NCI-H1048 (cell line): ENCODE measurements at regions not wholly inside any gene's neighbourhood (a gene's known extent, or its start where the extent isn't known, plus 50 kb on each side); places are given as distances from the start of the nearest gene placed in this dataset.

ENCODE experiments used
- DNase-seq: peaks from one replicate; lab custom pipeline; 2025; lab: John Stamatoyannopoulos, UW

DNA sequence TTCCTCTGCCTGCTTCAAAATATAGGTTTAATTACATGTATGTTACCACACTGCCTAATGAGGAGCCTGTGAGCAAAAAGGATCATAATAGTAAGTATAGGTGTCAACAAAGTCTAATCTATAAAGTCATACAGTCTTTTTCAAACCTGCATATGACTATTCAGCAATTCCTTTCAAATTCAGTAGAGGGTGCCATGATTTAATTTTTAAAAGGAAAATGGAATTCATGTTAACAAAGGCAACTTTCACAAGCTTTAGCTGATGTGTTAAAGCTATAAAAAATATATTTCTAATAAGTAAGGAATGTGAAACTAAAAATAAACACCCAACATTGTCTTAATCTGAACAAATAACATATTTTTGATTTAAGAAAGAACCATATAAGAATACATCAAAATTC, 52.1 kb downstream of the MPP7 start:
- no peak for DNase-seq

DNA sequence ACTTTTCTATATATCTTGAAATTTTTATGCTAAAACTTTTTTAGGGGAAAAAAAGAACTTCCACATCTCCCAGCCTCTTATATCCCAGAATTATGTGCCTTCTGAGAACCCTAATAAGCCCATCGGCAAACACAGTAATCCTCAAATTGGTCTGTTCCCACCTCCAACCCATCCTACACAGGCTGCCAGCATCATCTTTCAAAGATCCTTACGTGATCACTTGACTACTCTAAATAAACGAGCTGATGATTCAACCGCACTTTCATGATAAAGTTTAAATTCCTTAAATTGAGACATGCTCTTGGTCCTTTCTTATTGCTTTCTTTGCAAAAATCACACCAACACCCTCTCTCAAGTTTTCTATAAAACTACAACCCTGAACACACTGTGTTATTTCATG, 52.5 kb downstream of the MPP7 start:
- no peak for DNase-seq

DNA sequence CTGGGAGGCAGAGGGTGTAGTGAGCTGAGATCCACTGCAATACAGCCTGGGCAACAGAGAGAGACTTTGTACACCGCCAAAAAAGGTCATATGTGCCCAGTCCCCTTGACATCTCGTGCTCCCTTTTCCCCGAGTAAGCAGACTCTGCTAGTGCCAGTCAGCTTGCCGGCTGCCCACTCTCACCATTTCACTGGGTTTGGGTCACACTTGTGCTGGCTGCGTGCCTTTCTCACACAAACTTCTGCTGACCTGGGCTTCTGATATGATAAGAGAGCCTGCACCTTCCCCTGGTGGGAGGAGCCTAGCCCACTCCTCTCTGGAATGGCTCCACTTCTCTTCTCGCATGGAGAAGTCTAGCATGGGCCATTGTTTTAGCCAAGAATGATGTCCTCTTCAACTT, 53.4 kb downstream of the MPP7 start:
- DNase-seq = no peak

DNA sequence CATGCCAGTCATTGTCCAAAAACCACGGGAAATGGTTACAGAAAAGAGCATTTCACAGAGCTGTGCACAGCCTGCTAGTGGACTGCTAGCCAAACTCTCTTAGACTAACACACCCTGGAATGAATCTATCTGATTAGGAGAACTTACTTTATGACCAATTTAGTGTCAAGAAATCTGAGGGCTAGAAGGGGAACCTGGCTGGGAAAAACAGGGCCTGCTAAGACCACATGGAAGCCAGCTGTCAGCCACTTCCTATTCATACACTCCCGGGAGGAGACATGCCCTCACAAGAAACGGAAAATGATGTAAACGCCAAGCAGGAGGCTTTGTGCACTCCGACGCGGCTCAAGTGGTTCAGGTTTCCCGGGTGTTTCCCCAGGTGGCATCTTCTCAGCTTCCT, 54.8 kb downstream of the MPP7 start:
- no peak for DNase-seq

DNA sequence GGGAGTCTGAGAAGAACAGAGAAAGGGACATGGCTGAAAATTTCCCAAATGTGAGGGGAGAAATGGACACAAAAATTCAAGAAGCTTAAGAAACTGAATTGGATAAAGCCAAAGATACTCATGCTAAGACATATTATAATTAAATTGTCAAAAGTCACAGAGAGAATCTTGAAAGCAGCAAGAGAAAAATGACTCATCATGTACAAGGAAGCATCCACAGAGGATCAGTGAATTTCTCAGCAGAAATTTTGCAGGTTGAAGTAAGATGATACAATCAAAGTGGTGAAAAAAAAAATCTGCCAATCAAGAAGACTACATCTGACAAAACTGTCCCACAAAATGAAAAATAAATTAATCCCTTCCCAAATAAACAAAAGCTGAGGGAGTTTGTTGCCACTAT, 56.8 kb downstream of the MPP7 start:
- DNase-seq = no peak

DNA sequence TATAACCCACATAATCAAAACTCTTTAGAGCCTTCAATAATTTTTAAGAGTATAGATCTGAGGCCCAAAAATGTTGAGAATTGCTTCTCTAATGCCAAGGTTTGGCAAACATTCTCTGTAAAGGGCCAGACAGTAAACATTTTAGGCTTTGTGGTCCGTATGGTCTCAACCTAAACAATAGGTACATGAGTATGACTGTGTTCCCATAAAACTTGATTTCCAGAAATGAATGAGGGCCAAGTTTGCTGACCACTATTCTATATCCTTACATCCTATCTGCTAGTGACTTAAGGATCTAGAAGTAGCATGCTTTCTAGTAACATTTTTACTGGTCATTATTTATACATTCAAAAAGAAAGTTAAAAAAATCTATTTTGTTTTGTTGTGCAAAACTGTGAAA, 58.9 kb downstream of the MPP7 start:
- no peak for DNase-seq

DNA sequence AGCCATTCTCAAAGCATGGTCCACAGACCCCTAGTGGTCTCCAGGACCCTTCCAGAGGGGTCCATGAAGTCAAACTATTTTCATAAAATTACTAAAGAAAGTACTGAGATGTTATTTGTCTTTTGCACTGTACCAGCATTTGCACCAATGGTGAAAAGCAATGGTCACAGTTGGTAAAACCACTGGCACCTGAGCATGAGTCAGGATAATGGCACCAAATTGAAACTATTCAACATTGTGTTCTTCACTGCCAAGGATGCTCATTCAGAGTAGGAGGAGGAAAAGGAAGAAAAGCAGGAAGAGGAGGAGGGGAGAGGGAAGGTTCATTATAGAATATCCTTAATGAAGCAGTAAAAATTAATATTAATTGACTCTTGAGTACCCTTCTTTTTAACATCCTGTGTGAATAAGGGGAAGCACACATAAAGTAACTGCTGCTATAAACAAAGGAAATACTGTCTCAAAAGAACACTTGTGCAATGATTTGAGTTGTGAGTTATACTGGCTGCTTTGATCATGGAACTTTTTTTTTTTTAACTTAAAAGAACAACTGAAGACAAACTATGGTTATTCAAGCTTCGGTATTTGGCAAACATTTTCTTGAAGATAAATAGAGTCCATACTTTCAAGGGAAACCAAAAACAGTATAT, 60.2 kb downstream of the MPP7 start:
- DNase-seq = no peak

DNA sequence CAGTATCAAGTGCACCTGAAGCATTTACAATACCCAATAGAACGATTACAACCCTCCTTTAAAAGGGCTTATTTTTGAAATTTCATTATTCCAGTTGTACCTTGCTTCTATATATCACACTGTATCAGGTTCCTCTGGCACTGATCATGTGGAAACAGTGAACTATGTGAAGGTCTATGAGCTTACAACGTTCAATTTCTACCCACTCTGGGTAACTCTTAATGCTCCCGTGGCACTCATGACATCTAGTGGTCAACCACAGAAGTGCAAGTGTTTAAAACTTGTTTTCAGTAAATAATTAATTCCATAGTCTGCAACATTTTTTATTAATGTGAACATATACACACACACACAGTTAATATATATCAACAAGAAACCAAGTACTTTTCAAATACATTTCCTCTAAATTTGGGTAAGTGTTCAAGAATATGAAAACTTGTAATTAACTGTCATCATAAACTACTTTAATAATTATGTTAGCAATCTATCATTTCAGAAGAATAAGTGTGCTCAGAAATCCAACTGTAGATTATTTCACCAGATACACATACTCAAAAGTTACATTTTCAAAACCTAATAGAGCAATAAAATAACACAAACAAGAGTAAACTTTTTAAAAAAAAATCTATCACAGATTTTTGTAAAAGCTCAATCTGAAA, 61.0 kb downstream of the MPP7 start:
- DNase-seq = peak; percentile 29

DNA sequence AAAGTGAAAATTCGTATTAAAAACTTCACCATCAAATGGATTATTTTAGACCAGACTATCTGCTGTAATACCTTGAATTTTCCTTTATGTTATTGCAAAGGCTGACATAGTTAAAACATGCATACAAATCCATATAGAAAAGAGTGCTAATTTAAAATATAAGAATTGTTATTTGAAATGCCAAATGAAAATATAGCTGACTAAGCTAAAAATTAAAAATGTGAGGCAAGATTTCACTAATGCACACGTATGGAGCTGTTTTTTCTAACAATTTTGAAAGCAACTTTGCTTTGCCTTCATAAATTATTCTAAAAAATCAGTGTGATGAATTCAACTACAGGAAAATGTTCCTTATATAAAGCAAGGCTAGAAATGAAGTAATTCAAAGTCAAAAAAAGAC, 62.5 kb downstream of the MPP7 start:
- DNase-seq = no peak

DNA sequence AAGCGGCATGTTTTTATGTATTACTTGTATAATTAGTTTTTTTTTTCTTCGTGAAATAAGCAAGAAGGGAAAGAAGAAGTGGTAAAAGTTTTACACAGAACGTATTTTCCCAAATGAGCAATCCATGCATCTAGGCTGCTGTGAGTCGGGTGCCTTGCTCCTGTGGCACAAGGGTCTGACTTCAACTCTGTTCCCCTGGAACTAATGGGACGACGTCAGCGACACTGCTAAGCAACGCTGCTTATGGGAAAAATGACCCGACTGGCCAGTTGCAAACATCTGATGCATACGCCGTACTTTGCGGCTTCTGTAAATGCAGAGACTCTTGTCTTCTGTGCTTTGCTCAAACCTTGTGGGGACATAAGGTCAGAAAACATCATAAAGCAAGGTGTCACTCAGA, 66.3 kb downstream of the MPP7 start:
- no peak for DNase-seq

DNA sequence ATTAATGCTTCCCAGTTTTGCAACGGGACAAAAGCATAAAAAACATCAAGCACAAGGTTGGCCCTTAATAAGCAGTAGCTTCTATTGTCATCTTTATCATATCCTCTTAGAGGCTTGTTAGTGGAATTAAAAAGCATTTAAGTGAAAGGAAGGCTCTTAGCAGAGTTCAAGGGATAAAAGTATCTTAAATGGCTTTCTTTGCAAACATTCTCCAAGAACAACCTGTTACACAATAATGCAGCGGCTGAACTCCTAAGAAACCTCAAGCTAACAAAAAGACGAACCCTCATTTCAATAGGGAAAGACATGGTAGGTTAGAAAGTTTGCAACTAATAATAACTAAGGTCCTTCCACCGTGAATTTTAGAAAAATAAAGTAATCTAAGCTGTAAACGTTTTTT, 82.1 kb downstream of the MPP7 start:
- no peak for DNase-seq

DNA sequence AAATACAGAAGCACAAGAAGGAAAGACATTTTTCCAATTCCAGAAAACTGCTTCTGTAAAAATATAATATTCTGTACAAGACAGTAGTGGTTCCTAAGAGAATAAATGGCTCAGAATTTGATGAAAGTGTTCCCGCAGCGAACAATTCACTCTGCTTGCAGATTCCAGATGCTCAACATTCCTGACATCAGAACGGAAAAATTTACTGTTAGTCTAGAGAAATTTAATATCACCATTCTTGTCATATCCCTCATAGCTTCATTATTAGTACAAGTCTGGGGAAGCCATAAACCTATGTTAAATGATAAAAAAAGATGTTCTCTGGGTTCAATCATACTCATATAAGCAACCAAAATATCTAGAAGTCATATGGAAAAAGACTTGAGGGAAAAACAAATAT, 83.6 kb downstream of the MPP7 start:
- no peak for DNase-seq

DNA sequence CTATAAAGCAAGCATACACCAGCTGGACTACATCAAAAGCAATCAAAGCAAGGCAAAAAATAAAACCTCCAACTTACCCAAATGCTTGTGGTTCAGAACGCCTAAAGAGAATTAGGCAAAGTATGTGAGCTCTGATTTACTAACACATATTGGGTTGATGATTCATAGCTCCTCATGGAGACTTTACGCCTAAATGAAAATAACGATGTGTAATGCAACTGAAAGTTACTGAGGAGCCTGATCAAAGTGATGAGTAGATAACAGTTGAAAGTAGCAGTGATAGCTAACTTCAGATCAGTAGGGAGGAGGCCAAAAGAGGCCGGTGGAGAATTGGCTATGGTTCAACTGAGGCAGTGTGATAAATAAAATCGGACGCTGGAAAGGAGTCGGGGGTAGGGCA, 85.0 kb downstream of the MPP7 start:
- no peak for DNase-seq

DNA sequence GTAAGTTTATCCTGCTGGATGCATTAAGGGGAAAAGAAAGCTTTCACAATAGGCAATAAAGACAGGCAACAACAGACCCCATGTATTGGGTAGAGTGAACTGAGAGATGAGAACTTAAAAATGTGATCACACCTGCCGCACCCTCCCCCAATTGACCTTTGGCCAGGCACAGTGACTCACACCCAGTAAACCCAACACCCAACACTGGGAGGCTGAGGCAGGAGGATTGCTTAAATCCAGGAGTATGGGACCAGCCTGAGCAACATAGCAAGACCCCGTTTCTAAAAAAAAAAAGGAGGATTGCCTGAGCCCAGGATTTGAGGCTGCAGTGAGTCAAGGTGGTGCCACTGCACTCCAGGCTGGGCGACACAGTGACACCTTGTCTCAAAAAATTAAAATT, 86.9 kb downstream of the MPP7 start:
- DNase-seq = no peak

DNA sequence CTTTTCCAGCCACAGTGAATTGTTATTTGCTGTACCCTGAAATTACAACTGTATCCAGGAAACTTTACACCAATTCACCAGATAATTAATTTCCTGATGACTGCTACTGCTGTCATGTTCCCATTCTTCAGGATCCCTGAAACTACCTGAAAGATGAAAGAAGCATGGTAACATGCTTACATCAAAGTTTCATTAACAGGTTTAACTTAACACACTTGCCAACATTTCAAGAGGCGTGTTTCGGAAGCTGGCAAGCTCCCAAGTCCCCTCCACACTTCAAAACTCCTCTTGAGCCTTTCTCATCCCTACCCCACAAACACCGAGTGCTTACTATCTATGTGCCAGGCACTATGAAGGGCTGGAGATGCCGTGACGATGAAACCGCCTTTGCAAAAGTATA, 88.6 kb downstream of the MPP7 start:
- no peak for DNase-seq

DNA sequence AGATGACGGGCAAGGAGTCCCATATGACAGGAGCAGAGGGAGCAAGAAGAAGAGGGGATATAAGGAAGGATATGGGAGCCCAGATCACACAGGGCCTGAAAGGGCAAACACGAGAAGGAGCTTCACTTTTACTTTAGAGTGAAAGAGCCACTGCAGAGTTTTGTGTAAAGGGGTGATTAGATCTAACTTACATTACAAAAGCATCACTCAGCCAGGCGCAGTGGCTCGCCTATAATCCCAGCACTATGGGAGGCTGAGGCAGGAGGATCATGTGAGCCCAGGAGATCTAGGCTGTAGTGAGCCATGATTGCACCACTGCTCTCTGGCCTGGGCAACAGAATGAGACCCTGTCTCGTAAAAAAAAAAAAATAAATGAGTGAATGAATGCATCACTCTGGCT, 91.1 kb downstream of the MPP7 start:
- DNase-seq = no peak

DNA sequence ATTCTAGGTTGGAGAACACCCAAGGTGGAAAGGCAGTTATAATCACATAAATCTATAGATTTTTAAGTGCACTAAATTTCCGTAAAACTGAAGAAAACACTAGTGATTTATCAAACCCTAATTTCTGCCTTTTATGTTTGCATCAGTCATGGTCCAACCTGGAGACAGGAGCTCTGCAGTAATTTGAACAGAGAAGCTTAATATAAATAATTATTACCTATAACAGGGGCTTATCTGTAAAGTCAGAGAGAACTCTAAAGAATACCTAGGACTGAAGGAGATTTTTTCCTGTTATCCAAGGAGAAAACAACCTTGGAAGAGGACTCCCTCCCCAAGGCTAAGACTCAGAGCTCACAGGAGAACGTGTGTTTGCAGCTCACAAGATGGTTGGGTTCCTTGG, 95.1 kb downstream of the MPP7 start:
- DNase-seq = no peak

DNA sequence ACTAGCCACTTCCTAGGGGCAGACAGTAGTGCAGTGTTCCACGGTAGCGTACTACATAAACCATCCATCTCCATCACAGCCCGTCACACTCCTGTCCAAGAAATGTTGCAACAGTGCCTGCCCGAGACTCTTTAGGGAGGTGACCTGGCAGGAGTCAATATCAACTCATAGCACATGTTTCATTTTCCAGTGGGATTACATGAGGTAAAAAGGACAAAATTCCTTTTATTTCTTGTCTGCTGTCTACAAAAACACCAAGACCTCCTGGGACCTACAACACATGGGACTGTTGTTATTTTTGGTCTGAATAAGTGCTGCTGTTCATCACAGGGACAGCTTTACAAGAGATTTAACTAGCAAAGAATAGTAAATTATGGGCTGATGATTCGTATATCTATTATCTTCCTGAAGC, 99.9 kb downstream of the MPP7 start:
- no peak for DNase-seq

DNA sequence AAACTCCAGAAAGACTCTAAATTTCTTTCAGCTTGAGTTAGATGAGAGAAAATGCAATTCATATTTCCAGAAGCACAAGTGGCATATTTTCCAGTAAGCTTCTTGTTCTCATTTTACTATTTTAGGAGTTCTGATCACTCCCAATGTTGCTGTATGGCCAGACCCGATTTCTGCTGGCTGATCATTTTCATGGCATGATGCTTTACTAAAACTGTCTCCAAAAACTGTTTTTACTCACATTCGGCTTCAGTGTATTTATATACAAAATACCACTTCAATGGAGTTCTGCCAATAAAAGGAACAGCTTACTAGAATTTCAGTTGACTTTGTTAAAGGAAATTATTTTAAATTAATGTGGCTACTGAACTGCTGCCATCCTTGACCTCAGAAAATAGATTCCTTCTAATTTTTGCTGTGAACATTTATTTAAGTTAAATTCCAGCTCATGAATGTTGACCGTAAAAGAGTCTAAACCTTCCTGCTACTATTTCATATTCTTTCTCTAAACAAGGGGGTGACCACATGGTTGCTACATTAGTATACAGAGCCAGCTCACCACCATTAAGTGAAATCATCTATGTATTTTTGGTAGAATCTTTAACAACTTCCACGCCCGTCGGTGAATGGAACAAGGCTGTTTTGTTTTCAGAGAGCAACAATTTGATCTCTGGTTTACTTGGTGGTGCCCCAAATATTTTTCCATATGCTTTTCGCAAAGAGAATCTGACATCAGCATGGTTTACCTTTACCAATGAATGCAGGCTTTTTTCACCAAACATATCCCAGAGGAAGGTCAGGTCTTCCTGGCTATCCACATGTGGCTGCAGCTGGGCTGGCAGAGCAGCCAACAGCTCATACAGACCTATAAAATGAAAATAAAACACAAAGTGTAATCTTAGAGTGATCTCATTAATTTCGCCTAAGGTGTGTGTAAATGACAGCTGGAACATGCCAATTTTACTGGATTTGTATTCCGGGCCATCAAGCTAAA, 101.2 kb downstream of the MPP7 start:
- DNase-seq = no peak

DNA sequence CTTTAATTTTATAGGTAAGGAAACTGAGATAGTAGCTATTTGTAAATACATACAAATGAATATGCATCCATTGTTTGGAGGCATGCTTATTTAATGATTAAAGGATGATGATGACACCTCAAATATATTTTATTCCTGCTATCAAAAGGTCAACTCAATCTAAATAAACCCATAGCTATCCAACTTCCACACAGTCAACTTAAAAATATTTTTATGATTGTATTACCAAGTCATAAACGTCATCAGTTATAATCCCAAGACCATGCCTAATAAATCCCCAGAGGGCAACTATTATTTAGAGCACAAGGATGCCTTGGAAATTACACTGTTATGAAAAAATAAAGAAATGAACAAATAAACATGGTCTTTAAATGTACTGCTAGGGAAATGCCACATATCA, 102.1 kb downstream of the MPP7 start:
- DNase-seq = no peak

DNA sequence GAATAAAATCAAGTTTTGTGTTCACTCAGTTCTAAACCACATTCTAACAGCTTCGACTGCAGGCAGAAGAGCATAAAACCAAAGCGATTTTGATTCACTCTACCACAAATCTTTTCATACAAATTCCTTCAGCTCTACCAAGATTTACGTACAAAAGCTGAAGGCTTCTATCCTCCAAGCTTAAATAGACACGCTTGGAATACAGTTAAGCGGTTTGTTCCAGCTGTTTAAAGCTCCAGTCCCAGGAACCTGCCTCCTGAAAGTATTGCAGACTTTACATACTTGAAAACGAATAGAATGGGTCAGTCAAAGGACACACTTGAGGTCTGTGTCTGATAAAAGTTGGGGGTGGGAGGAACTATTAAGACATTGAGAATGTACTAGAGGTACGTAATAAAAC, 102.9 kb downstream of the MPP7 start:
- no peak for DNase-seq

DNA sequence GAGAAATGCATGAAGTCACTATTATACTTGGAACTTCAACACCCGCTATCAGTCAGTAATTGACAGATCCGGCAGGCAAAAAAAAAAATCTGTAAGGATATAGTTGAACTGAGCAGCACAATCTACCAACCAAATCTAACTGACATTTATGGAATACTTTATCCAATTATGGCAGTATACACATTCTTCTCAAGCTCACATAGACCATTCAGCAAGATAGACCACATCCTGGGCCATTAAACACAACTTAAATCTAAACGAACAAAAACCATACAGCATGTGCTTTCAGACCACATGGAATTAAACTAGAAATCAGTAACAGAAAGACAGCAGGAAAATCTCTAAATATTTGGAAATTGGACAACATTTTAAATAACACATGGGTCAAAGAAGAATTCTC, 112.7 kb downstream of the MPP7 start:
- no peak for DNase-seq

DNA sequence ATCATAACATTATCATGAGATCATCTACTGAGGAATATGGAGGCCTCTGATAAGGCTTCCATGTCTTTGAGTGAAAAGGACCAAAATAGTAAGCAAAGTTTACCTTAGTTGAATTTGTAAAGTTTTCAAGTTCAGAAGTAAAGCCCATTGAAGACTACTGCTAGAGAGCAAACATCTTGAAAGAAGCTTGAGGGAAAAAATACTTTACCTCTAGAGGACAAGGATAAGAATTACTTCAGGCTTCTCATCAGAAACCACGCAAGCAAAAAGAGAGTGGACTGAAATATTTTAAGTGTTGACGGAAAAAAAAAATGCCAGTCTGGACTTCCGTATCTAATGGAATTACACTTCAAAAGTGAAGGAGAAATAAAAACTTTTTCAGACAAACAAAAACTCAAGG, 114.3 kb downstream of the MPP7 start:
- no peak for DNase-seq
